22Rv1 (cell line): ENCODE measurements at regions not wholly inside any gene's neighbourhood (a gene's known extent, or its start where the extent isn't known, plus 50 kb on each side); places are given as distances from the start of the nearest gene placed in this dataset.

ENCODE experiments used
- ZFX ChIP-seq: fragments of 450-650 bp; IDR thresholded peaks from 2 replicates; pipeline ENCODE4 v1.6.1; 2017; ENCODE audit warnings: antibody characterized with exemption, borderline replicate concordance
- TF ChIP-seq, protein P1 (sequence below): fragments of 450-650 bp; IDR thresholded peaks from 2 replicates; pipeline ENCODE4 v1.5.1; 2017; ENCODE audit warnings: mild to moderate bottlenecking

DNA sequence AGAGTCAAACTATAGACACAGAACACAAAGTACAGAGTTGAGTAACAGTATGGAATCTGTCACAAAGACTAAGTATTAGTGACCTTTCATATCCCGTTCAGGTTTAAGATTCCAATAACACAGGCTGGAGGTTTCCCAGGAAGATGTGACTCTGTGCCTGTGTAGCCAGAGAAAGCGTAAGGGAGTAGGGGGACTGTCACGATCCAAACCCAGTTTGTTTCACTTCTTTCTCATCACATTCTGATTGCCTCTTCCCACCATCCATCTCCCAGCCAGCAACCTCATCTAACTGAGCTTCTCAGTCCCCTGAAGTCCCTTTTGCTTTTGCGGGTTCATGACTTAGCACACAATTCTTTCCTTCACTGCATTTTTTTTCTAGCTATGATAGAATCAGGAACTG is 76.4 kb upstream of the NPVF start:
- TF ChIP-seq, protein P1, sequence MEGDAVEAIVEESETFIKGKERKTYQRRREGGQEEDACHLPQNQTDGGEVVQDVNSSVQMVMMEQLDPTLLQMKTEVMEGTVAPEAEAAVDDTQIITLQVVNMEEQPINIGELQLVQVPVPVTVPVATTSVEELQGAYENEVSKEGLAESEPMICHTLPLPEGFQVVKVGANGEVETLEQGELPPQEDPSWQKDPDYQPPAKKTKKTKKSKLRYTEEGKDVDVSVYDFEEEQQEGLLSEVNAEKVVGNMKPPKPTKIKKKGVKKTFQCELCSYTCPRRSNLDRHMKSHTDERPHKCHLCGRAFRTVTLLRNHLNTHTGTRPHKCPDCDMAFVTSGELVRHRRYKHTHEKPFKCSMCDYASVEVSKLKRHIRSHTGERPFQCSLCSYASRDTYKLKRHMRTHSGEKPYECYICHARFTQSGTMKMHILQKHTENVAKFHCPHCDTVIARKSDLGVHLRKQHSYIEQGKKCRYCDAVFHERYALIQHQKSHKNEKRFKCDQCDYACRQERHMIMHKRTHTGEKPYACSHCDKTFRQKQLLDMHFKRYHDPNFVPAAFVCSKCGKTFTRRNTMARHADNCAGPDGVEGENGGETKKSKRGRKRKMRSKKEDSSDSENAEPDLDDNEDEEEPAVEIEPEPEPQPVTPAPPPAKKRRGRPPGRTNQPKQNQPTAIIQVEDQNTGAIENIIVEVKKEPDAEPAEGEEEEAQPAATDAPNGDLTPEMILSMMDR = no peak
- no peak for TF ChIP-seq ZFX
